ENCODE measurements at regions not wholly inside any gene's neighbourhood (a gene's known extent, or its start where the extent isn't known, plus 50 kb on each side); places are given as distances from the start of the nearest gene placed in this dataset.

- Histone ChIP-seq H3K14ac (ENCODE audit: low read length in 2 of 2) (no peak overlapping the region), H3K4me3 (ENCODE audit: insufficient read depth in 1 of 2, low read depth in 1 of 2, low read length in 2 of 2) (no peak overlapping the region), H3K36me3 (ENCODE audit: control insufficient read depth in 1 of 2, insufficient read depth in 2 of 2, low read depth in 1 of 2, low read length in 2 of 2) (no peaks in the 10 kb centered on the region), H3K23ac (ENCODE audit: low read length in 2 of 2) (no peak overlapping the region), H3K18ac (ENCODE audit: low read depth in 1 of 2, low read length in 2 of 2) (no peak overlapping the region), H2BK5ac (ENCODE audit: low read depth, low read length, poor library complexity, severe bottlenecking) (no peak overlapping the region), H2BK12ac (ENCODE audit: low read length in 2 of 2) (no peak overlapping the region), H3K4ac (ENCODE audit: low read depth in 1 of 2, low read length in 2 of 2) (no peak overlapping the region), H4K91ac (ENCODE audit: low read length) (no peak overlapping the region), H3K4me2 (ENCODE audit: low read length, poor library complexity, severe bottlenecking) (no peak overlapping the region), H2AK5ac (ENCODE audit: low read length, severe bottlenecking) (no peak overlapping the region), H3K9me3 (ENCODE audit: control insufficient read depth, low read length) (no peaks in the 10 kb centered on the region), H3K9ac (ENCODE audit: low read length) (no peak overlapping the region), H3K27me3 (ENCODE audit: control insufficient read depth in 1 of 2, insufficient read depth in 1 of 2, low read length in 2 of 2) (no peaks in the 10 kb centered on the region), H2AFZ (ENCODE audit: low read depth, low read length) (no peak overlapping the region), H3K79me1 (replicated peaks; ENCODE audit: low read length, poor library complexity, severe bottlenecking) (no peaks in the 10 kb centered on the region), H4K8ac (ENCODE audit: low read length) (no peak overlapping the region), H2BK15ac (ENCODE audit: low read depth, poor library complexity, severe bottlenecking) (no peak overlapping the region), H3K4me1 (ENCODE audit: control insufficient read depth, insufficient read depth, low read depth, low read length) (peaks cover 4% of the 10 kb centered on the region), H2BK120ac (ENCODE audit: low read depth, low read length) (no peak overlapping the region), H3K27ac (ENCODE audit: low read length, poor library complexity, severe bottlenecking) (no peak overlapping the region)
- 94% methylated on average over 4 of the region's 4 CpGs for WGBS
- peak; percentile 5 for DNase-seq
These were observed 216.3 kb downstream of the RNF144A start for GRCh38 chr2:7133521-7133920.

DNA sequence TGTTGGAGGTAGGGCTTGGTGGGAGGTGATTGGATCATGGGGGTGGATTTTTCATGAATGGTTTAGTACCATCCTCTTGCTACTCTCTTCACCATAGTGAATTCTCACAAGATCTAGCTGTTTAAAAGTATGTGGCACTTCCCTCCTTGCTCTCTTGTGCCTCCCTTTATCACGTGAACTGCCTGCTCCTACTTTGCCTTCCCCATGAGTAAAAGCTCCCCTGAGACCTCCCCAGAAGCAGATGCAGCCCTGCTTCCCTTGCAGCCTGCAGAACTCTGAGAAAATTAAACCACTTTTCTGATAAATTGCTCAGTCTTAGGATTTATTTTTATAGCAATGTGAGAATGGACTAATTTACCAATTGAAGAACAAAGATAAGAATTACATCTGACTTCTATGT, 223.1 kb downstream of the RNF144A start:
- no peak overlapping the region for H2BK120ac ChIP-seq (ENCODE audit: low read depth, low read length)
- H3K79me1 ChIP-seq (replicated peaks; ENCODE audit: low read length, poor library complexity, severe bottlenecking), result no peaks in the 10 kb centered on the region
- no peak overlapping the region for H4K91ac ChIP-seq (ENCODE audit: low read length)
- no peak overlapping the region for H3K9ac ChIP-seq (ENCODE audit: low read length)
- no peak overlapping the region for H3K23ac ChIP-seq (ENCODE audit: low read length in 2 of 2)
- DNase-seq, result no peak
- H3K27me3 ChIP-seq (ENCODE audit: control insufficient read depth in 1 of 2, insufficient read depth in 1 of 2, low read length in 2 of 2), result peaks cover 0 to 3% of the 10 kb centered on the region in 2 experiments
- no peak overlapping the region for H3K4ac ChIP-seq (ENCODE audit: low read depth in 1 of 2, low read length in 2 of 2)
- H3K4me1 ChIP-seq (ENCODE audit: control insufficient read depth, insufficient read depth, low read depth, low read length), result peaks cover 2% of the 10 kb centered on the region
- H3K14ac ChIP-seq (ENCODE audit: low read length in 2 of 2), result no peak overlapping the region
- no peak overlapping the region for H3K27ac ChIP-seq (ENCODE audit: low read length, poor library complexity, severe bottlenecking)
- no peak overlapping the region for H2BK12ac ChIP-seq (ENCODE audit: low read length in 2 of 2)
- no peak overlapping the region for H2AFZ ChIP-seq (ENCODE audit: low read depth, low read length)
- H3K9me3 ChIP-seq (ENCODE audit: control insufficient read depth, low read length), result peaks cover 12% of the 10 kb centered on the region
- H3K4me2 ChIP-seq (ENCODE audit: low read length, poor library complexity, severe bottlenecking), result no peak overlapping the region
- no peak overlapping the region for H2AK5ac ChIP-seq (ENCODE audit: low read length, severe bottlenecking)
- H2BK5ac ChIP-seq (ENCODE audit: low read depth, low read length, poor library complexity, severe bottlenecking), result no peak overlapping the region
- H3K4me3 ChIP-seq (ENCODE audit: insufficient read depth in 1 of 2, low read depth in 1 of 2, low read length in 2 of 2), result no peak overlapping the region
- no peak overlapping the region for H4K8ac ChIP-seq (ENCODE audit: low read length)
- 22% methylated on average over 1 of the region's 1 CpG for WGBS
- H3K36me3 ChIP-seq (ENCODE audit: control insufficient read depth in 1 of 2, insufficient read depth in 2 of 2, low read depth in 1 of 2, low read length in 2 of 2), result no peaks in the 10 kb centered on the region
- no peak overlapping the region for H2BK15ac ChIP-seq (ENCODE audit: low read depth, poor library complexity, severe bottlenecking)
- no peak overlapping the region for H3K18ac ChIP-seq (ENCODE audit: low read depth in 1 of 2, low read length in 2 of 2)

DNA sequence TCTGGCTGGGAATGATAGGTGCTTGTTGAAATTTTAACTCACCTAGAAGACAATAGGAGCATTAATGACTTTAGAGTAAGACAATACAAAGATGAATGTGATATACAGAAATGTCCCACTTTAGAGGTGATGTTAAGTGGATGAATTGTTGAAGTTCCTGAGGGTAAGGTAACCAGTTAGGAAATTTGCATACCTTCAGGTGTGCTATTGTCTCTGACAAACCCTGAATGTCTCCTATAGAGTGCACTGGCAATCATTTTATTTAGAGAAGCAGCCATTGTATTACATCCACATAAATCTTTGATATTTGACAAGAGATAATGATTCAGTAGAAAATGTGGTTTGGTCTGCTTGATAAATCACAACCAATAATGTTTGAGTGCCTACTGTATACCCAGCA, 228.5 kb downstream of the RNF144A start:
- Histone ChIP-seq H3K4me1 (ENCODE audit: control insufficient read depth, insufficient read depth, low read depth, low read length) (no peaks in the 10 kb centered on the region), H4K91ac (ENCODE audit: low read length) (no peak overlapping the region), H3K27me3 (ENCODE audit: control insufficient read depth in 1 of 2, insufficient read depth in 1 of 2, low read length in 2 of 2) (no peaks in the 10 kb centered on the region), H3K4me3 (ENCODE audit: insufficient read depth in 1 of 2, low read depth in 1 of 2, low read length in 2 of 2) (no peak overlapping the region), H2AFZ (ENCODE audit: low read depth, low read length) (no peak overlapping the region), H2BK15ac (ENCODE audit: low read depth, poor library complexity, severe bottlenecking) (no peak overlapping the region), H2AK5ac (ENCODE audit: low read length, severe bottlenecking) (no peak overlapping the region), H4K8ac (ENCODE audit: low read length) (no peak overlapping the region), H2BK5ac (ENCODE audit: low read depth, low read length, poor library complexity, severe bottlenecking) (no peak overlapping the region), H3K18ac (ENCODE audit: low read depth in 1 of 2, low read length in 2 of 2) (no peak overlapping the region), H2BK120ac (ENCODE audit: low read depth, low read length) (no peak overlapping the region), H3K23ac (ENCODE audit: low read length in 2 of 2) (no peak overlapping the region), H3K27ac (ENCODE audit: low read length, poor library complexity, severe bottlenecking) (no peak overlapping the region), H3K14ac (ENCODE audit: low read length in 2 of 2) (no peak overlapping the region), H2BK12ac (ENCODE audit: low read length in 2 of 2) (no peak overlapping the region), H3K9me3 (ENCODE audit: control insufficient read depth, low read length) (peaks cover 15% of the 10 kb centered on the region), H3K4me2 (ENCODE audit: low read length, poor library complexity, severe bottlenecking) (no peak overlapping the region), H3K9ac (ENCODE audit: low read length) (no peak overlapping the region), H3K79me1 (replicated peaks; ENCODE audit: low read length, poor library complexity, severe bottlenecking) (no peaks in the 10 kb centered on the region), H3K36me3 (ENCODE audit: control insufficient read depth in 1 of 2, insufficient read depth in 2 of 2, low read depth in 1 of 2, low read length in 2 of 2) (no peaks in the 10 kb centered on the region), H3K4ac (ENCODE audit: low read depth in 1 of 2, low read length in 2 of 2) (no peak overlapping the region)
- DNase-seq, result no peak

DNA sequence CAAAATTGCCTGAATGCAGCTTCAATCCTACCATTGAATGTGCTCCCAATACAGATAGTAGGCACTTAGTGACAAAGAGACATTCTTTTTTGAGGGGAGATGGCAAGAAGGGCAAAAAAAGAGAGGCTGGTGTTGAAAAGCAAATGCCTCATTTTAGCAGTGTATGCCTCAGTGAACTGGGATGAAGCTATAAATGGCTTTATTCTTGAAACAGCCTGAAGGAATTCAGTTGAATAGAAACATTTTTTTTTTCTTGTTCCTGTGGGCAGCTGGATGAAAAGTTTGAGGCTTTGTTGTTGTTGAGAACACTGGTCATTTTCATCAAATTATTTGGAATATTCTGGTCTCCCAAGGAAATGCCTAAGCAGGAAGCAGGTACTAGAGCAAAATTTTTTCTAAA, 228.9 kb downstream of the RNF144A start:
- Histone ChIP-seq H3K14ac (ENCODE audit: low read length in 2 of 2) (no peak overlapping the region), H3K9me3 (ENCODE audit: control insufficient read depth, low read length) (peaks cover 15% of the 10 kb centered on the region), H2BK15ac (ENCODE audit: low read depth, poor library complexity, severe bottlenecking) (no peak overlapping the region), H2AK5ac (ENCODE audit: low read length, severe bottlenecking) (no peak overlapping the region), H3K4me2 (ENCODE audit: low read length, poor library complexity, severe bottlenecking) (no peak overlapping the region), H4K8ac (ENCODE audit: low read length) (no peak overlapping the region), H3K4me1 (ENCODE audit: control insufficient read depth, insufficient read depth, low read depth, low read length) (no peaks in the 10 kb centered on the region), H3K27ac (ENCODE audit: low read length, poor library complexity, severe bottlenecking) (no peak overlapping the region), H2BK12ac (ENCODE audit: low read length in 2 of 2) (no peak overlapping the region), H2BK5ac (ENCODE audit: low read depth, low read length, poor library complexity, severe bottlenecking) (no peak overlapping the region), H2AFZ (ENCODE audit: low read depth, low read length) (no peak overlapping the region), H3K4ac (ENCODE audit: low read depth in 1 of 2, low read length in 2 of 2) (no peak overlapping the region), H3K27me3 (ENCODE audit: control insufficient read depth in 1 of 2, insufficient read depth in 1 of 2, low read length in 2 of 2) (no peaks in the 10 kb centered on the region), H3K36me3 (ENCODE audit: control insufficient read depth in 1 of 2, insufficient read depth in 2 of 2, low read depth in 1 of 2, low read length in 2 of 2) (no peaks in the 10 kb centered on the region), H3K9ac (ENCODE audit: low read length) (no peak overlapping the region), H2BK120ac (ENCODE audit: low read depth, low read length) (no peak overlapping the region), H3K18ac (ENCODE audit: low read depth in 1 of 2, low read length in 2 of 2) (no peak overlapping the region), H3K23ac (ENCODE audit: low read length in 2 of 2) (no peak overlapping the region), H3K79me1 (replicated peaks; ENCODE audit: low read length, poor library complexity, severe bottlenecking) (no peaks in the 10 kb centered on the region), H3K4me3 (ENCODE audit: insufficient read depth in 1 of 2, low read depth in 1 of 2, low read length in 2 of 2) (no peak overlapping the region), H4K91ac (ENCODE audit: low read length) (no peak overlapping the region)
- DNase-seq, result no peak

Measured in mesenchymal stem cell (in vitro differentiated cells and primary cell).